ENCODE measurements at regions not wholly inside any gene's neighbourhood (a gene's known extent, or its start where the extent isn't known, plus 50 kb on each side); places are given as distances from the start of the nearest gene placed in this dataset.

DNA sequence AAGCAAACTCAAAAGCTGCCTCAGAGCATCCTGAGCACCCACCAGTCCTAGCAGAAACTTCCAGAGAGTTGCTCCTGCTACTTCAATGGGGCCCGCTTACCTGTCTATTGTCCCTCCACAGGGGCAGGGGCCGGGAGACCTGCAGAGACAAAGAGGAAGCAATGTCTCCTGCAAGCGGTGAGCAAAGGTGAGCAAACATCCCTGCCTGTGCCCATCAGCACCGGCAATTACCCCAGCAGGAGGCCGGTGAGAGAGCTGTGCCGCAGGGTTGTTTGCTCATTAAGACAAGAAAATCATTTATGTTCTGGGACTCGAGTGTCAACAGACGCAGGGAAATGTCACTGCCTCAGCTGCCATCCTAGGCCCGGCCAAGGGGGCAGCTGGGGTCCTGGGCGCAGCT, 53.8 kb upstream of the TARDBP start:
- DNase-seq (ENCODE audit: insufficient read length, low spot score) = no peak

GRCh38 chr1:10960411-10961299, 51.8 kb upstream of the TARDBP start:
- DNase-seq (ENCODE audit: insufficient read length, low spot score) (peak; percentile 87), FAIRE-seq (peak; percentile 67)

More for the DNA sequence above, 53.8 kb upstream of the TARDBP start:
- no peak for FAIRE-seq

DNA sequence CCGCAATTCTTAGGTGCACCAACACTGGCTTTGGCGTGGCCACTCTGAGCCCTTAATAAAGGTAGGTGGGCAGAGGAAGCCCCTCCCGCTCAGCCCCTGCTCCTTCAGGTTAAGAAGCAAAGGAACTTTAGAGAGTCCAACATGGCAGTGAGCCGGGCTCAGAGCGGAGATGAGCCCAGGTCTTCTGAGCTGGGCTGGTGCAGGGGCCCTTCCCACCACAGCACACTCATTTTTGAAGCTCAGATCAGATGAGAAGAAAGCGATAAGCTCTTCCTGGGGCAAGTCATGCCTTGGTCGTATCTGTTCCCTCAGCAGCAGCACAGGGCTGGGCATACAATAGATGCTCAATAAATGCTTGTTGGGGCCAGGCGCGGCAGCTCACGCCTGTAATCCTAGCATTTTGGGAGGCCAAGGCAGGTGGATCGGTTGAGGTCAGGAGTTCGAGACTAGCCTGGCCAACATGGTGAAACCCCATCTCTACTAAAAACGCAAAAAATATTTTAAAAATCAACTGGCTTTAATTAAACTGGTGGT, 51.1 kb upstream of the TARDBP start:
- DNase-seq (ENCODE audit: insufficient read length, low spot score) = no peak
- no peak for FAIRE-seq

DNA sequence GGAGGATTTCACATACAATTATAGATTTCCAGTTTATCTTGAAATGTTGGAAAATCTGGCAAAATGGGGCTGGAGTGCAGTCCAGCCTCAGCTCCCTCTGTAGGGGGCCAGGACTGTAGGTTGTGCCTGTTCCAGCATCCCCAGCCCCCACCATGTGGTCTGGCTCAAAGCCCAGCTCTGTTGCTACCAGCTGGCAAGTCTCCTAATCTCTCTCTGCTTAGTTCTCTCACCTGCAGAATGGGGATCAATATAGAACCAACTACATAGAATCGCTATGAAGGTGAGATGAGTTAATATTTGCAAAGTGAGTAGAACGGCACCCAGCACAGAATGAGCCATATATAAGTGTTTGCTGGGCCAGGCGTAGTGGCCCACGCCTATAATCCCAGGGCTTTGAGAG, 50.0 kb upstream of the TARDBP start:
- DNase-seq (ENCODE audit: insufficient read length, low spot score) = no peak
- no peak for FAIRE-seq

Measured in HTR-8/SVneo (cell line).